DMS114 treated with DMSO at 0.1 percent for 48 hours (cell line): ENCODE measurements at regions not wholly inside any gene's neighbourhood (a gene's known extent, or its start where the extent isn't known, plus 50 kb on each side); places are given as distances from the start of the nearest gene placed in this dataset.
"Not testable (repeated sequence)": the region's sequence is repeated elsewhere in the genome, so short reads cannot be mapped to it uniquely, and the experiment has no call there.

ENCODE experiments used
- DNase-seq: peaks from one replicate; lab custom pipeline; 2025; ENCODE audit not compliant: unreplicated experiment; lab: John Stamatoyannopoulos, UW

GRCh38 chr9:41643571-41644279 lies 454.6 kb upstream of the ZNG1F start:
- peak; percentile 59 for DNase-seq

- DNase-seq: not testable (repeated sequence)
Observed at GRCh38 chr9:41633726-41634125, 444.6 kb upstream of the ZNG1F start.

- not testable (repeated sequence) for DNase-seq
Observed at GRCh38 chr9:41623666-41624065, 434.5 kb upstream of the ZNG1F start.

- not testable (repeated sequence) for DNase-seq
Observed at GRCh38 chr9:41619254-41619653, 430.1 kb upstream of the ZNG1F start.

GRCh38 chr9:41606961-41607547 lies 417.9 kb upstream of the ZNG1F start:
- DNase-seq: not testable (repeated sequence)

- DNase-seq: not testable (repeated sequence)
Observed at GRCh38 chr9:41565572-41565971, 376.5 kb upstream of the ZNG1F start.
